Brain microvascular endothelial cell (primary cell): ENCODE measurements at regions not wholly inside any gene's neighbourhood (a gene's known extent, or its start where the extent isn't known, plus 50 kb on each side); places are given as distances from the start of the nearest gene placed in this dataset.
A peak's percentile ranks its signal among the peaks of the same experiment; 100 is the strongest.

Experiments used
- DNase-seq: peaks from one replicate; pipeline ENCODE4 v3.0.0-alpha.2; 2020
- H3K27ac ChIP-seq: fragments of 250-450 bp; sonication (Bioruptor Pico); 2 replicates; pipeline ENCODE4 v1.5.1; 2020; ENCODE audit warnings: mild to moderate bottlenecking, moderate library complexity
- H3K27me3 ChIP-seq: fragments of 250-450 bp; sonication (Bioruptor Pico); replicated peaks from 2 replicates; pipeline ENCODE4 v1.5.1; 2020; ENCODE audit warnings: mild to moderate bottlenecking
- H3K36me3 ChIP-seq: fragments of 250-450 bp; sonication (Bioruptor Pico); replicated peaks from 2 replicates; pipeline ENCODE4 v1.5.1; 2020; ENCODE audit warnings: mild to moderate bottlenecking
- H3K4me3 ChIP-seq: 2 replicates; pipeline ENCODE4 v1.5.1; 2011; ENCODE audit warnings: low read depth, mild to moderate bottlenecking, control low read depth, low read length, moderate library complexity
- CTCF ChIP-seq: IDR thresholded peaks from 2 replicates; pipeline ENCODE4 v1.5.1; 2011; ENCODE audit warnings: low read depth, mild to moderate bottlenecking, moderate library complexity, low read length, control low read depth, inconsistent platforms; ENCODE audit errors: missing control alignments
- in situ Hi-C: cut with HindIII; loops from 2 replicates; pipeline ENCODE4 v1.10.0; 2017; ENCODE audit warnings: low sequenced_read_pairs, low pct_ligation_motif_present

GRCh38 chr10:4051011-4051640 lies 266.1 kb upstream of the KLF6 start:
- Histone ChIP-seq H3K4me3 (peak overlapping the region; percentile 43), H3K27ac (peak overlapping the region; percentile 30), H3K36me3 (no peaks in the 10 kb centered on the region), H3K27me3 (no peaks in the 10 kb centered on the region)
- no peak for DNase-seq
- in situ Hi-C loops, result no loop called here
- no peak for TF ChIP-seq CTCF

GRCh38 chr10:4050061-4050460 lies 265.1 kb upstream of the KLF6 start:
- no peak for DNase-seq
- Histone ChIP-seq H3K27me3 (no peaks in the 10 kb centered on the region), H3K27ac (no peak overlapping the region), H3K36me3 (no peaks in the 10 kb centered on the region), H3K4me3 (no peak overlapping the region)
- TF ChIP-seq CTCF, result no peak
- in situ Hi-C loops, result no loop called here

DNA sequence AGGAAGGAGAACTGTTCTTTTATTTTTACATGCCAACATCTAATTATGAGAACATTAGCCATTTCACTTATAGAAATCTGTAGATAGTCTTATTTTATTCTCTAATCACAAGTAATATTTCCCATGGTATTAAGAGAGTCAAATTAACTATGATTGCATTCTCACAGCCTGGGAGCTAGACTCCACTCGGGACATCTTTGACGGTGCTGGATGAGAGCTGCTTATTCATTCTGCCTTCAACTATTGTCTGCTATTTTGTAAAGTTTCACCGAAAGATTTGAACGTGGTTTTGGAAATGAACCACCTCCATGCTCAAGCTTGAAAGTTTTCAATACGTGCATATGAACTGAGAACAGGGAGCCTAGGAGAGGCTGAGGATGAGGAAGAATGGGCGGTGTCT lies 264.3 kb upstream of the KLF6 start:
- H3K27me3 ChIP-seq, result no peaks in the 10 kb centered on the region
- no peak for DNase-seq
- TF ChIP-seq CTCF, result no peak
- no peak overlapping the region for H3K27ac ChIP-seq
- no peak overlapping the region for H3K4me3 ChIP-seq
- in situ Hi-C loops, result no loop called here
- no peaks in the 10 kb centered on the region for H3K36me3 ChIP-seq

DNA sequence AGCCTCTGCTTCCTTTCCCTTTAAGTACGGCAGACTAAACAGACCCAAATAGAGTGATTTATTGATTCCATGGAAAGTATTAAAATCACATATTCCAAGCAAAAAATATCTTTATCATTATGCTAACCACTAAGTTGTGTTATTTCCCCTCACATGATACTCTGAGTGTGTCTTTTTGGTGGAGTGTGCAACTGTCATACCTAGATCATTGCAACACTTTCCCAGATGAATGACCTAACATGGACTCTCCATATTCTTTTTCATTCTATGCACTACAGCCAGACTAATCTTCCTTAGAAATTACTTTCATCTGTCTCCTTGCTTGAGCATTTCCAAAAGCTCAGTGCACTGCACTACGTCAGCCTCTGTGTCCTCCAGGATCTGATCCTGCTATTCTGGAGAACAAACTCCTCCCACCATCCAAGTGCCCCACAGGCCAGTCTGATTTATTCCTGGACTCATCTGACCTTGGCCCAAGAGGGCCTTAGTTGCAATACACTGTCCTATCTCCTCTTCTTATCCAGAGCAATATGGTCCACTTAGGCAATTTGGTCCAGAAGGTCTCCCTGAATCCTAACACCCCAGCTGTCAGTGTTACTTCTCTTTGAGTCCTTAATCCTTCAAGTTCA lies 263.3 kb upstream of the KLF6 start:
- no peak overlapping the region for H3K27ac ChIP-seq
- H3K27me3 ChIP-seq, result no peaks in the 10 kb centered on the region
- TF ChIP-seq CTCF, result no peak
- no peak for DNase-seq
- H3K36me3 ChIP-seq, result no peaks in the 10 kb centered on the region
- in situ Hi-C loops, result no loop called here
- no peak overlapping the region for H3K4me3 ChIP-seq

DNA sequence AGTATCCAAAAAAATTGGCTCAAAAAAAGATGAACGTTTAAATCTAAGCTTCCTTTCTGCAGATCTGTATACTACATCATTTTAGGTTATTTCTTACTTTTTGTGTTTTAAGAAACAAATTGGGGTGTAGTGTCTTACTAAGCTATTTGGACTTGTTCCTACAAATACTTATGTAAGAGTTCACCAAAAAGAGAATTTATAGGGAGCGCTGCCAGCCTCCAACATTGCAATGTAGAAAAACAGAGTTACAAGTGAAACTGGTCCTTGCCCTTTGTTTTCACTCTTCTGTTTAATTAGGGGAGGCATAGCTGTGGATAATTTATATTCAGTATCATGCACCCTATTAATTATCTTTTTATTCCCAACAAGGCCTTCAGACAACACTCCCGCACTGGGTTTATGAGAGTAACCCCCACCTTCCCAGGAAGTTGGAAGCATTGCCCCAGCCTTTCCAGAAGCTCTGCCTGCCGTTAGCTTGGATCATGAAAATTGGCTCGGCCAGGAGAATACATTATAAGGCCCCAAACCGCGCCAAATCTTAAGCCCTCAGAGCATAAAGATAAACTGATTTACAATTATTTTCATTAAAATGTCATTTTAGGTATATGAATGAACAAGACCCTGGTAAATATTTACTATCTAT lies 261.8 kb upstream of the KLF6 start:
- Histone ChIP-seq H3K27me3 (no peaks in the 10 kb centered on the region), H3K4me3 (no peak overlapping the region), H3K36me3 (no peaks in the 10 kb centered on the region), H3K27ac (no peak overlapping the region)
- in situ Hi-C loops, result no loop called here
- no peak for DNase-seq
- no peak for TF ChIP-seq CTCF
